OCI-LY7 (cell line): ENCODE measurements at regions not wholly inside any gene's neighbourhood (a gene's known extent, or its start where the extent isn't known, plus 50 kb on each side); places are given as distances from the start of the nearest gene placed in this dataset.

ENCODE experiments used
- EZH2phosphoT487 ChIP-seq: fragments of 200-600 bp; sonication (generic); IDR thresholded peaks from 2 replicates; pipeline ENCODE4 v1.6.1; 2018; ENCODE audit warnings: low read depth, borderline replicate concordance, mild to moderate bottlenecking, mixed run types, antibody characterized with exemption, low read length, moderate library complexity, mixed read lengths
- TF ChIP-seq, protein P1 (sequence below): fragments of 200-600 bp; sonication (generic); conservative IDR thresholded peaks from 2 replicates; pipeline ENCODE4 v1.5.1; 2014; ENCODE audit warnings: mild to moderate bottlenecking, antibody characterized with exemption, low read length, moderate library complexity, mixed read lengths

DNA sequence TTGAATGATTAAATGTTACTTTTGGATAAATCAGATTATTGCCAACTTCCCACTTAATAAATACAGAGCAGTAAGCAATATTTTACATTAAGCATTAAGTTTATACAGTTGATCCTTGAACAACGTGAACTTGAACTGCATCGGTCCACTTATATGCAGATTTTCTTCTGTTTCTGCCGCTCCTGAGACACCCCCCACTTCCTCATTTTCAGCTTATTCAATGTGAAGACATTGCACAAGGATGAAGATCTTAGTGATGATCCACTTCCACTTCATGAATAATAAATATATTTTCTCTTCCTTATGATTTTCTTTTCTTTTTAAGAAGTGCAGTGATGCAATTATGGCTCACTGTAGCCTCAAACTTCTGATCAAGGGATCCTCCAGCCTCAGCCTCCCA, 167.2 kb downstream of the LINC00237 start:
- TF ChIP-seq, protein P1, sequence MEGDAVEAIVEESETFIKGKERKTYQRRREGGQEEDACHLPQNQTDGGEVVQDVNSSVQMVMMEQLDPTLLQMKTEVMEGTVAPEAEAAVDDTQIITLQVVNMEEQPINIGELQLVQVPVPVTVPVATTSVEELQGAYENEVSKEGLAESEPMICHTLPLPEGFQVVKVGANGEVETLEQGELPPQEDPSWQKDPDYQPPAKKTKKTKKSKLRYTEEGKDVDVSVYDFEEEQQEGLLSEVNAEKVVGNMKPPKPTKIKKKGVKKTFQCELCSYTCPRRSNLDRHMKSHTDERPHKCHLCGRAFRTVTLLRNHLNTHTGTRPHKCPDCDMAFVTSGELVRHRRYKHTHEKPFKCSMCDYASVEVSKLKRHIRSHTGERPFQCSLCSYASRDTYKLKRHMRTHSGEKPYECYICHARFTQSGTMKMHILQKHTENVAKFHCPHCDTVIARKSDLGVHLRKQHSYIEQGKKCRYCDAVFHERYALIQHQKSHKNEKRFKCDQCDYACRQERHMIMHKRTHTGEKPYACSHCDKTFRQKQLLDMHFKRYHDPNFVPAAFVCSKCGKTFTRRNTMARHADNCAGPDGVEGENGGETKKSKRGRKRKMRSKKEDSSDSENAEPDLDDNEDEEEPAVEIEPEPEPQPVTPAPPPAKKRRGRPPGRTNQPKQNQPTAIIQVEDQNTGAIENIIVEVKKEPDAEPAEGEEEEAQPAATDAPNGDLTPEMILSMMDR: no peak
- TF ChIP-seq EZH2phosphoT487: no peak
